HG03565 (cell line): ENCODE measurements at regions not wholly inside any gene's neighbourhood (a gene's known extent, or its start where the extent isn't known, plus 50 kb on each side); places are given as distances from the start of the nearest gene placed in this dataset.
"Not testable (repeated sequence)": the region's sequence is repeated elsewhere in the genome, so short reads cannot be mapped to it uniquely, and the experiment has no call there.

Experiments used
- ATAC-seq: cut with Tn5 transposase; IDR thresholded peaks from one replicate; pipeline ENCODE4 v1.9.1; 2021; ENCODE audit warnings: mild to moderate bottlenecking, moderate library complexity; ENCODE audit not compliant: unreplicated experiment

DNA sequence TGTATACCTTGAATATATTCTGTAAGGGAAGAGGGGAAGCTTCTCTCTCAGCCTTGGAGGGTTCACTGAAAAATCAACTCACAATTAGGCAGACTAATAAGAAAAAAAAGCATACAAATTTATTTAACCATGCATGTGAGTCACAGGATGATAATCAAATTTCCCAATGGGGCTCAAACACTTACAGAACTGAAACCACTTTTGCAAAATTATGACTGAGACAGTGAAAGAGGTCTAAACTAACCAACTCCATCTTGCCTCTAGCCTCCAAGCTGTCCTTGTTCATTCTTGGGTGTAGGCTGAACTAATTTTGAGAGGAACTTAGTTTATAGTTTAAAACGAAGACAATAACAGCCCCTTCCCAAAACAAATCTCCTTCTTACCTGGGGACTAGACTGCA is 618.3 kb upstream of the AUTS2 start:
- ATAC-seq = no peak

- ATAC-seq = not testable (repeated sequence)
Measured at GRCh38 chr7:68980432-68980831, 617.8 kb upstream of the AUTS2 start.

- ATAC-seq = no peak
Measured at GRCh38 chr7:68984306-68984705, 614.0 kb upstream of the AUTS2 start.

- no peak for ATAC-seq
Measured at GRCh38 chr7:68994841-68995240, 603.4 kb upstream of the AUTS2 start.

- ATAC-seq = no peak
Measured at GRCh38 chr7:68998136-68998535, 600.1 kb upstream of the AUTS2 start.

DNA sequence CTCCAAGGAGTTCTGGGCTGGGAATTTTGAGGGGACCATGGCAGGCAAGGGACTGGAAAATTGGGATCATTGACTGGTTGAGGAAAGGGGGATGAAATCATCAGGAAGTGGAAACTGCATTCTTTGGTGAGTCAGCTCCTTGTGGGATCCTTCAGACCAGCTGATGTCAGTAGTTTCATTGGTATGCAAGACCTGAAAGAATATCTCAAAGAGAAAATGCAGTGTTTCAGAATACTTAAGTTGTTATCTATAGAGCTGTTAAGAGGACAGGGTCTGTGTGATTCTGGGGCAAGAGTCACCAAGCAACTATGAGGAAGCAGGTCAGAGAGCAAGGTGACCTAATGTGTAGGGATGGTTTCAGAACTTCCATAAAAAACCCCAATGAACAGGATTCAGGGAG is 595.9 kb upstream of the AUTS2 start:
- no peak for ATAC-seq

GRCh38 chr7:69012149-69012548 is 586.1 kb upstream of the AUTS2 start:
- ATAC-seq = no peak

- ATAC-seq = no peak
Measured at GRCh38 chr7:69017208-69017607, 581.1 kb upstream of the AUTS2 start.

- ATAC-seq = no peak
Measured at GRCh38 chr7:69018200-69018599, 580.1 kb upstream of the AUTS2 start.

- no peak for ATAC-seq
Measured at GRCh38 chr7:69019437-69019836, 578.8 kb upstream of the AUTS2 start.

GRCh38 chr7:69020536-69020935 is 577.7 kb upstream of the AUTS2 start:
- no peak for ATAC-seq

GRCh38 chr7:69025249-69025648 is 573.0 kb upstream of the AUTS2 start:
- no peak for ATAC-seq

DNA sequence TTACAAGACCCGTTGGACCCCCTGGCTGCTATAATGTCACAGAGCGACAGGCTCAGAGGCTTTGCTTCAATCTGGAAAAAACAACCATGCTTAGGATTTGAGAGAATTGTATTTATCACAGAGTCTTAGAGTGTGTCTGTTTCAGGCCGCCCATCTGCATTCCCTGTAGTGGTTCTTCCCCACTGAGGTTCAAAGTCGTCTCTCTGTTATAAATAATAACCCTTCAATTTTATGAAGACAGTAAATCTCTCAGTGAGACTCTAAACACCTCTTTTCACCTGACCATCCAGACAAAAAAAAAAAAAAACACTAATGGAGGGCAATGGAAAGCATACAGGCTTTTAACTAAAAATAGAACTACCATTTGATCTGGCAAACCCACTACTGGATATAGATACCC is 565.4 kb upstream of the AUTS2 start:
- no peak for ATAC-seq

DNA sequence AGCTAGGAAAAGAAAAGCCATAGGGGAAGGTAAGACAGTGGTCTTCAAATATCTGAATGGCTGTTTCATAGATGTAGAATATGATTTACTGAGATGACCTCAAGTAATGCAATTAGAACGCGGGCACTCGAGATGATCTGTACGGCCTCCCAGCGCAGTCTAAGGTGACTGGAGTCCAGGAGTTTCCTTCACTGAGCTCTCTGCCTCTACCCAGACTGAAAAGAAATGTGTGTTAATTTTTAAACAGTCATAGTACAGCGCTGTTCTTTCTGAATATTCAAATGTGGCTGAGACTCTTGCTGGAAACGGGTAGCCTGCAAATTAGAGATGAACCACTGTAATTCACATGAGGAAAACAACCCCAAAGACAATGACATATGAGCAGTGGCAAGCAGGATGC is 562.4 kb upstream of the AUTS2 start:
- ATAC-seq = no peak

DNA sequence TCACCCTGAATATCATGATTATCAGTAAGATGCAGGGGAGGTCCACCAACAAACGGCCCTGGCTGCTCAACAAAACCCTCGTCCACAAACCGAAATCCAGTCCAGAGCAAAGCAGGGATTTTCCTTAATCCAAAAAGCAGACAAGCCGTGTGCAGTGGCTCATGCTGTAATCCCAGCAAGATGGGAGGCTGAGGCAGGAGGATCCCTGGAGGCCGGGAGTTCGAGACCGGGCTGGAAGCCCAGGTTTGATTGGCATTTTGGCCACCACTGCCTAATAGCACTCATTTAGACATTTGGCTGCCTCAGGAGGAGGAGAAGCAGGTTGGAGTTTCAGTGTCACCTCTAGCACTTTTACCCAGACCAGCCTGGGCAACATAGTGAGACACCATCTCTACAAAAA is 562.0 kb upstream of the AUTS2 start:
- no peak for ATAC-seq

GRCh38 chr7:69038915-69039314 is 559.4 kb upstream of the AUTS2 start:
- no peak for ATAC-seq

DNA sequence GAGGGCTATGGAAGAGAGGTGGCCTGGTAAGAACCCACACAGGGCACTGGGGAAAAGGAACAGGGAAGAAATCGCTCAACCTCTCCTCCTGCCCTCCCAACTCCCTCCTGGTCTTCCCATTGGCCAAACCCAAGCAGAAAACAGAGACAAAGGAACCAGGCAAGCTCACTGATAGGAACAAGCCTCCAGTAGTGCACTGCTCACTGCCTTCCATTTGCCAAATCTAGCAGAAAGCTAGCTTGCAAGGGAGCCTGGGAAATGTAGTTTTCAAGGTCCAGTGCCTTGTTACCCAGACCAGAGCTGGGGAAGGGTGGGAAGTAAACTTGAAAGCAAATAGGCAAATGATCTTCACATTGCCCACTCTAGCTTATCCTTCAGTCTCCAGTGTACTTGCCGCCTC is 556.1 kb upstream of the AUTS2 start:
- ATAC-seq = no peak

DNA sequence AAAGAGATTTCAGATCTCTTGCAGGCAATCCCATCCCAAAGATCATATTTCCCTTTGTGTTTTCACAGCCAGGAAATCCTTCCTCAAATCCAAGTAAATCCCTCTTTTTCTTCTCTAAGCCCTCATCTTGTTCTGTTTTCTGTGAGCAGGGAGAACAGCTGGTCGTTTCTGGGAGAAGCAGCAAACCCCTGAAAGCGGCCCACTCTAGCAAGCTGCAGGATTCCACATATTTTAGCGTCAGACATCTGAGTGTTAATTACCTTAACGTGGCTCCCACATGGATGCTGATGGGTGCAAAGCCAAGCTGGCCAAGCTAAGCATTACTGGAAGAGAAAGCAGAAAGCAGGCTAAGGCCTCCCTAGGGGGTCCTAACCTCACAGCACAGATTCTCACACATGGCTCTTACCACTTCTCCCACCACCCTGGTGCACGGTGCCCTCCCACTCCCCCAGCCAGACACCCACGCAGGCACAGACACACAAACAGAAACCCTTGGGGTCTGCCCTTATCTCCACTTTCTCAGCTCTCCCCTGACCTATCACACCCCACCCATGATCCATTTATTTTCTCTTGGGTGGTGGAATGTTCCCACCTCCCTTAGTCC is 551.0 kb upstream of the AUTS2 start:
- ATAC-seq = no peak

DNA sequence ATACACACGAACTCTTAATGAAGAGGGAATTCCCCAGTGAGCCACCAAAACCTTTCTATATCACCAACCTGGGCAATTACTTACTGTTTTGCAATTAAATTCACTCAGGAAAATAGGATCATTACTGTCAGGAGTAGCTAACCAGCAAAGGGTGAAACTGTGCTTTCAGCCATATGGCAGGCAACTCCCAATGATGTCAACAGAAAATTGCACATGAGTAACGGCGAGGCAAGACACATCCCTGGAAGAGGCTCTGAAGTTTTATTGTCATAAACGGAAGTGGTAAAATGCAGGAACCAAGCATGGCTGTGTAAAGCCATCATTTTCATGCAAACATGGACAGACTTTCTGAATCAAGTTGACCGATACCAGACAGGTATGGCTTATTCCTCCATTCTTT is 548.9 kb upstream of the AUTS2 start:
- ATAC-seq = no peak

DNA sequence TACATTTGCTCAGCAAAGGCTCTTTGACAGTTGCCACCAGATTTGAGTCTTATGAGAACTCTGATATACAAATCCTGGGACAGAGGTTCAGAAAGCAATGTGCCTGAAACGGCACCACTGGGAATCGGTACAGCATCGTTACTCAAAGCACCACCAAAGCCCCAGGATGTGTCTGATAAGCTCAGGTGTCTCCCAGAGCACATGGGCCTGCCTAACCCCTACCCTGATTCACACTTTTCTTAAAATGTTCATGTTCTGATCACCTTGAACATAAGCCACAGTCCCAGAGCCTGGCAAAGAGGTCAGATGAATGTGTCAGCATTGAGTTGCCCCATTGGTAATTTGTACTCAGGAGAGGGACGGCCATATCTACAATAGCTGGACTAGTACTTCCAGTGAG is 545.8 kb upstream of the AUTS2 start:
- no peak for ATAC-seq

DNA sequence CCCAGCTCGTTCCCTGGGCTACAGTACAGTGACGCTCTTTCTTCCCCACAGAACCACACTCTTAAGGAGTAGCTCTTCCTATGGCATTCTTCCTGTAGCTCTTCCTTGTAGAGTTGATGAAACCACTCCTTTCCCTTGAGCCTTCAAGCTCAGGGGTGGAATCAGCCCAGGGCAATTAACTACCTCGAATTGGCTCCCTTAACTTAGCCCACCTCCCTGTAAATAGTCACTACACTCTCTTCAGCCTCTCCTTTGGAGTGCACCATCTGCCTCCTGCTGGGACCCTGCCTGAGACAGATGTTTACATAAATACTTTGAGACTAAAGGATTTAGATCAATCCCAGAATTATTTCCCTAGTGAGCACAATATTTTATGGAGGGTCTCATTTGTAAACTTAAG is 537.8 kb upstream of the AUTS2 start:
- no peak for ATAC-seq

DNA sequence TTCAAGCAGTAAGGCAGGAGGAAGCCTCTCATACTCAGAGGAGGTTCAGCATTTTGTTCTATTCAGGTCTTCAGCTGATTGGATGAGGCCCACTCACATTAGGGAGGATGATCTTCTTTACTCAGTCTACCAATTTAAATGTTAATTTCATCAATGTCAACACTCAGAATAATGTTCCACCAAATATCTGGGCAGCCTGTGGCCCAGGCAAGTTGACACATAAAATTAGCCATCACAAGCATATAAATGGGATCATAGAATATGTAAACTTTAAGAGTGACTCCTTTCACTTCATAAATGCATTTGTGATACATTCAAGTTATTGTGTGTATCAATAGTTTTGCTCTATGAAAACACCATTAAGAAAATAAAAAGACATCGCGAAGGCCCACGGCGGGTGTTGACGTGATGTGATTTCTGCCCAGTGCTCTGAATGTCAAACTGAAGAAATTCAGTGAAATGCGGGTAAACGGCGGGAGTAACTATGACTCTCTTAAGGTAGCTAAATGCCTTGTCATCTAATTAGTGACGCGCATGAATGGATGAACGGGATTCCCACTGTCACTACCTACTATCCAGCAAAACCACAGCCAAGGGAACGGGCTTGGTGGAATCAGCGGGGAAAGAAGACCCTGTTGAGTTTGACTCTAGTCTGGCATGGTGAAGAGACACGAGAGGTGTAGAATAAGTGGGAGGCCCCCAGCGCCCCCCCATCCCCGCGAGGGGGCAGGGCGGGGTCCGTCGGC is 536.1 kb upstream of the AUTS2 start:
- no peak for ATAC-seq

DNA sequence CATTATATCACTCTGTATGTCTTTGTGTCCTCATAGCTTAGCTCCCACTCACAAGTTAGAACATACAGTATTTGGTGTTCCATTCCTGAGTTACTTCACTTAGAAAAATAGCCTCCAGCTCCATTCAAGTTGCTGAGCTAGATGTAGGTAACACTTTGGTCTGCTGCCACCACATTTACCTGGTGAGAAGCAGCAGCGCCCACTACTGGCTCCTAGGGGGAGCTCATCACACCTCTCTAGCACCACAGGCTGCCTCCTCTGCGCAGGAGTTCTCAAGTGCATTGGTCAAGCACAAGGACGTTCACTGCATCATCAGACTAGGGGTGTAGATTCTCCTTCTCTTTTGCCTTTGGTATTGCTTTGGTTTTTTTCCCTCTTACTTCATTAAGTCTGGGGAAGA is 530.9 kb upstream of the AUTS2 start:
- no peak for ATAC-seq
